GM23338 (cell line): ENCODE measurements at regions not wholly inside any gene's neighbourhood (a gene's known extent, or its start where the extent isn't known, plus 50 kb on each side); places are given as distances from the start of the nearest gene placed in this dataset.

Experiments used
- ATAC-seq: fragments of 200-7000 bp; cut with Tn5 transposase; 3 replicates; pipeline ENCODE4 v1.9.1; 2020
- DNase-seq: peaks from one replicate; pipeline ENCODE4 v3.0.0-alpha.2; 2015; ENCODE audit warnings: low spot score
- H2AFZ ChIP-seq: fragments of 200-600 bp; sonication (generic); 2 replicates; pipeline ENCODE4 v1.8.0; 2016; ENCODE audit warnings: antibody characterized with exemption, mild to moderate bottlenecking, moderate library complexity
- H3F3A ChIP-seq: fragments of 200-600 bp; sonication (generic); replicated peaks from 2 replicates; pipeline ENCODE4 v1.8.0; 2017; ENCODE audit warnings: antibody characterized with exemption, mixed run types, low read depth
- H3K27ac ChIP-seq: fragments of 200-600 bp; sonication (generic); 2 replicates; pipeline ENCODE4 v1.6.1; 2016; ENCODE audit warnings: low read depth
- H3K27me3 ChIP-seq: fragments of 200-600 bp; sonication (generic); 2 replicates; pipeline ENCODE4 v1.8.0; 2016; ENCODE audit warnings: mild to moderate bottlenecking, mixed run types, moderate library complexity; ENCODE audit not compliant: insufficient read depth
- H3K36me3 ChIP-seq: fragments of 200-600 bp; sonication (generic); 2 replicates; pipeline ENCODE4 v1.8.0; 2016; ENCODE audit warnings: mild to moderate bottlenecking; ENCODE audit not compliant: insufficient read depth
- H3K4me1 ChIP-seq: fragments of 200-600 bp; sonication (generic); 2 replicates; pipeline ENCODE4 v1.8.0; 2016; ENCODE audit warnings: mild to moderate bottlenecking, moderate library complexity; ENCODE audit not compliant: insufficient read depth
- H3K4me2 ChIP-seq: fragments of 200-600 bp; sonication (generic); 2 replicates; pipeline ENCODE4 v1.7.1; 2017; ENCODE audit warnings: mixed run types
- H3K4me3 ChIP-seq: fragments of 200-600 bp; sonication (generic); 2 replicates; pipeline ENCODE4 v1.6.1; 2016; ENCODE audit warnings: mixed run types
- H3K79me2 ChIP-seq: fragments of 200-600 bp; sonication (generic); replicated peaks from 2 replicates; pipeline ENCODE4 v1.8.0; 2017; ENCODE audit warnings: mild to moderate bottlenecking; ENCODE audit not compliant: insufficient read depth
- H3K9me2 ChIP-seq: fragments of 200-600 bp; sonication (generic); 2 replicates; pipeline ENCODE4 v1.8.0; 2017; ENCODE audit not compliant: insufficient read depth
- H4K20me1 ChIP-seq: fragments of 200-600 bp; sonication (generic); replicated peaks from 2 replicates; pipeline ENCODE4 v1.8.0; 2017; ENCODE audit warnings: mild to moderate bottlenecking; ENCODE audit not compliant: insufficient read depth
- H3K27ac Mint-ChIP-seq: 2 replicates; pipeline ENCODE4 v1.8.0; 2020; ENCODE audit warnings: inconsistent platforms, mild to moderate bottlenecking, moderate library complexity, mixed read lengths
- H3K27me3 Mint-ChIP-seq: 3 replicates; pipeline ENCODE4 v1.8.0; 2022; ENCODE audit warnings: low read depth, mild to moderate bottlenecking, moderate library complexity, mixed read lengths, inconsistent platforms; ENCODE audit not compliant: insufficient read depth, poor library complexity
- H3K36me3 Mint-ChIP-seq: 3 replicates; pipeline ENCODE4 v1.8.0; 2021; ENCODE audit warnings: low read depth, mild to moderate bottlenecking, inconsistent platforms, moderate library complexity, mixed read lengths
- H3K4me1 Mint-ChIP-seq: 3 replicates; pipeline ENCODE4 v1.8.0; 2020; ENCODE audit warnings: mild to moderate bottlenecking, inconsistent platforms, mixed read lengths
- H3K4me3 Mint-ChIP-seq: 3 replicates; pipeline ENCODE4 v1.8.0; 2021; ENCODE audit warnings: moderate library complexity, mild to moderate bottlenecking, inconsistent platforms, mixed read lengths
- H3K9me3 Mint-ChIP-seq: 3 replicates; pipeline ENCODE4 v1.8.0; 2020; ENCODE audit warnings: moderate library complexity, mild to moderate bottlenecking, inconsistent platforms, mixed read lengths
- EZH2 ChIP-seq: fragments of 200-600 bp; sonication (generic); IDR thresholded peaks from one replicate; pipeline ENCODE4 v1.8.0; 2017; ENCODE audit warnings: antibody characterized with exemption, mild to moderate bottlenecking, low read depth; ENCODE audit not compliant: unreplicated experiment
- EZH2phosphoT487 ChIP-seq: fragments of 200-600 bp; sonication (generic); IDR thresholded peaks from one replicate; pipeline ENCODE4 v1.8.1; 2018; ENCODE audit warnings: antibody characterized with exemption; ENCODE audit not compliant: unreplicated experiment
- NANOG ChIP-seq: IDR thresholded peaks from 2 replicates; pipeline ENCODE4 v1.6.1; 2016; ENCODE audit warnings: antibody characterized with exemption, borderline replicate concordance
- TF ChIP-seq, protein P1 (sequence below): fragments of 250-450 bp; sonication (Bioruptor Pico); IDR thresholded peaks from 2 replicates; pipeline ENCODE4 v1.5.0; 2020; ENCODE audit warnings: mild to moderate bottlenecking, moderate library complexity
- TF ChIP-seq, protein P2 (sequence below): IDR thresholded peaks from one replicate; pipeline ENCODE4 v1.6.1; 2018; ENCODE audit warnings: antibody characterized with exemption; ENCODE audit not compliant: unreplicated experiment

GRCh38 chr4:125573786-125574185 lies 259.0 kb downstream of the FAT4 start (continued):
- TF ChIP-seq, protein P1, sequence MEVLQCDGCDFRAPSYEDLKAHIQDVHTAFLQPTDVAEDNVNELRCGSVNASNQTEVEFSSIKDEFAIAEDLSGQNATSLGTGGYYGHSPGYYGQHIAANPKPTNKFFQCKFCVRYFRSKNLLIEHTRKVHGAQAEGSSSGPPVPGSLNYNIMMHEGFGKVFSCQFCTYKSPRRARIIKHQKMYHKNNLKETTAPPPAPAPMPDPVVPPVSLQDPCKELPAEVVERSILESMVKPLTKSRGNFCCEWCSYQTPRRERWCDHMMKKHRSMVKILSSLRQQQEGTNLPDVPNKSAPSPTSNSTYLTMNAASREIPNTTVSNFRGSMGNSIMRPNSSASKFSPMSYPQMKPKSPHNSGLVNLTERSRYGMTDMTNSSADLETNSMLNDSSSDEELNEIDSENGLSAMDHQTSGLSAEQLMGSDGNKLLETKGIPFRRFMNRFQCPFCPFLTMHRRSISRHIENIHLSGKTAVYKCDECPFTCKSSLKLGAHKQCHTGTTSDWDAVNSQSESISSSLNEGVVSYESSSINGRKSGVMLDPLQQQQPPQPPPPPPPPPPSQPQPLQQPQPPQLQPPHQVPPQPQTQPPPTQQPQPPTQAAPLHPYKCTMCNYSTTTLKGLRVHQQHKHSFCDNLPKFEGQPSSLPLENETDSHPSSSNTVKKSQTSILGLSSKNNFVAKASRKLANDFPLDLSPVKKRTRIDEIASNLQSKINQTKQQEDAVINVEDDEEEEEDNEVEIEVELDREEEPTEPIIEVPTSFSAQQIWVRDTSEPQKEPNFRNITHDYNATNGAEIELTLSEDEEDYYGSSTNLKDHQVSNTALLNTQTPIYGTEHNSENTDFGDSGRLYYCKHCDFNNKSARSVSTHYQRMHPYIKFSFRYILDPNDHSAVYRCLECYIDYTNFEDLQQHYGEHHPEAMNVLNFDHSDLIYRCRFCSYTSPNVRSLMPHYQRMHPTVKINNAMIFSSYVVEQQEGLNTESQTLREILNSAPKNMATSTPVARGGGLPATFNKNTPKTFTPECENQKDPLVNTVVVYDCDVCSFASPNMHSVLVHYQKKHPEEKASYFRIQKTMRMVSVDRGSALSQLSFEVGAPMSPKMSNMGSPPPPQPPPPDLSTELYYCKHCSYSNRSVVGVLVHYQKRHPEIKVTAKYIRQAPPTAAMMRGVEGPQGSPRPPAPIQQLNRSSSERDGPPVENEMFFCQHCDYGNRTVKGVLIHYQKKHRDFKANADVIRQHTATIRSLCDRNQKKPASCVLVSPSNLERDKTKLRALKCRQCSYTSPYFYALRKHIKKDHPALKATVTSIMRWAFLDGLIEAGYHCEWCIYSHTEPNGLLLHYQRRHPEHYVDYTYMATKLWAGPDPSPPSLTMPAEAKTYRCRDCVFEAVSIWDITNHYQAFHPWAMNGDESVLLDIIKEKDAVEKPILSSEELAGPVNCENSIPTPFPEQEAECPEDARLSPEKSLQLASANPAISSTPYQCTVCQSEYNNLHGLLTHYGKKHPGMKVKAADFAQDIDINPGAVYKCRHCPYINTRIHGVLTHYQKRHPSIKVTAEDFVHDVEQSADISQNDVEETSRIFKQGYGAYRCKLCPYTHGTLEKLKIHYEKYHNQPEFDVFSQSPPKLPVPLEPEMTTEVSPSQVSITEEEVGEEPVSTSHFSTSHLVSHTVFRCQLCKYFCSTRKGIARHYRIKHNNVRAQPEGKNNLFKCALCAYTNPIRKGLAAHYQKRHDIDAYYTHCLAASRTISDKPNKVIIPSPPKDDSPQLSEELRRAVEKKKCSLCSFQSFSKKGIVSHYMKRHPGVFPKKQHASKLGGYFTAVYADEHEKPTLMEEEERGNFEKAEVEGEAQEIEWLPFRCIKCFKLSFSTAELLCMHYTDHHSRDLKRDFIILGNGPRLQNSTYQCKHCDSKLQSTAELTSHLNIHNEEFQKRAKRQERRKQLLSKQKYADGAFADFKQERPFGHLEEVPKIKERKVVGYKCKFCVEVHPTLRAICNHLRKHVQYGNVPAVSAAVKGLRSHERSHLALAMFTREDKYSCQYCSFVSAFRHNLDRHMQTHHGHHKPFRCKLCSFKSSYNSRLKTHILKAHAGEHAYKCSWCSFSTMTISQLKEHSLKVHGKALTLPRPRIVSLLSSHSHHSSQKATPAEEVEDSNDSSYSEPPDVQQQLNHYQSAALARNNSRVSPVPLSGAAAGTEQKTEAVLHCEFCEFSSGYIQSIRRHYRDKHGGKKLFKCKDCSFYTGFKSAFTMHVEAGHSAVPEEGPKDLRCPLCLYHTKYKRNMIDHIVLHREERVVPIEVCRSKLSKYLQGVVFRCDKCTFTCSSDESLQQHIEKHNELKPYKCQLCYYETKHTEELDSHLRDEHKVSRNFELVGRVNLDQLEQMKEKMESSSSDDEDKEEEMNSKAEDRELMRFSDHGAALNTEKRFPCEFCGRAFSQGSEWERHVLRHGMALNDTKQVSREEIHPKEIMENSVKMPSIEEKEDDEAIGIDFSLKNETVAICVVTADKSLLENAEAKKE (CRISPR knock-in tag) = no peak

DNA sequence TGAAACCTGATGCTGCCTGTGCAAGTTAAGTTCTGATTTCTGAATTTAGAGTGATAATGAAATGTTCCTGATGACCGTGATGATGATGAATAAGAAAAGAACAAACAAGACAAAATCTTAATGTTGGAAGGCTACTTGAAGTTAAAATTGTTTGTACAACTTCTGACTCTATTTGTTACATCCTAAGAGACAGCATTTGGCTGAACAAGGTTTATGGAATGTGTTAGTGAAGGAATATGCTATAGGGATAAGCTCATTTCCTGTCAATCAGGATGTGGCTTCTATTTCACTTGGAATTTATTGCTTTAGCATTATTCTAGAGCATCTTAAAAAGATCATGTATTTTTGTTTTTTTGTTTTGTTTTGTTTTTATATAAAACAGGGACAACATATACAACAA lies 267.5 kb downstream of the FAT4 start:
- no peak overlapping the region for H3K4me3 ChIP-seq
- H3K9me2 ChIP-seq = no peaks in the 10 kb centered on the region
- H3K4me3 Mint-ChIP-seq = no peak overlapping the region
- H3K4me2 ChIP-seq = no peak overlapping the region
- H3K27ac ChIP-seq = no peak overlapping the region
- H3K27me3 ChIP-seq = no peaks in the 10 kb centered on the region
- no peaks in the 10 kb centered on the region for H3K4me1 Mint-ChIP-seq
- DNase-seq (no peak), ATAC-seq (no peak)
- H3K4me1 ChIP-seq = no peaks in the 10 kb centered on the region
- no peak for TF ChIP-seq EZH2
- no peak for TF ChIP-seq EZH2phosphoT487
- TF ChIP-seq, protein P2, sequence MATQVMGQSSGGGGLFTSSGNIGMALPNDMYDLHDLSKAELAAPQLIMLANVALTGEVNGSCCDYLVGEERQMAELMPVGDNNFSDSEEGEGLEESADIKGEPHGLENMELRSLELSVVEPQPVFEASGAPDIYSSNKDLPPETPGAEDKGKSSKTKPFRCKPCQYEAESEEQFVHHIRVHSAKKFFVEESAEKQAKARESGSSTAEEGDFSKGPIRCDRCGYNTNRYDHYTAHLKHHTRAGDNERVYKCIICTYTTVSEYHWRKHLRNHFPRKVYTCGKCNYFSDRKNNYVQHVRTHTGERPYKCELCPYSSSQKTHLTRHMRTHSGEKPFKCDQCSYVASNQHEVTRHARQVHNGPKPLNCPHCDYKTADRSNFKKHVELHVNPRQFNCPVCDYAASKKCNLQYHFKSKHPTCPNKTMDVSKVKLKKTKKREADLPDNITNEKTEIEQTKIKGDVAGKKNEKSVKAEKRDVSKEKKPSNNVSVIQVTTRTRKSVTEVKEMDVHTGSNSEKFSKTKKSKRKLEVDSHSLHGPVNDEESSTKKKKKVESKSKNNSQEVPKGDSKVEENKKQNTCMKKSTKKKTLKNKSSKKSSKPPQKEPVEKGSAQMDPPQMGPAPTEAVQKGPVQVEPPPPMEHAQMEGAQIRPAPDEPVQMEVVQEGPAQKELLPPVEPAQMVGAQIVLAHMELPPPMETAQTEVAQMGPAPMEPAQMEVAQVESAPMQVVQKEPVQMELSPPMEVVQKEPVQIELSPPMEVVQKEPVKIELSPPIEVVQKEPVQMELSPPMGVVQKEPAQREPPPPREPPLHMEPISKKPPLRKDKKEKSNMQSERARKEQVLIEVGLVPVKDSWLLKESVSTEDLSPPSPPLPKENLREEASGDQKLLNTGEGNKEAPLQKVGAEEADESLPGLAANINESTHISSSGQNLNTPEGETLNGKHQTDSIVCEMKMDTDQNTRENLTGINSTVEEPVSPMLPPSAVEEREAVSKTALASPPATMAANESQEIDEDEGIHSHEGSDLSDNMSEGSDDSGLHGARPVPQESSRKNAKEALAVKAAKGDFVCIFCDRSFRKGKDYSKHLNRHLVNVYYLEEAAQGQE = no peak
- TF ChIP-seq NANOG = no peak
- no peaks in the 10 kb centered on the region for H3K36me3 ChIP-seq
- H3K9me3 Mint-ChIP-seq = no peaks in the 10 kb centered on the region
- H3F3A ChIP-seq = no peaks in the 10 kb centered on the region
- no peaks in the 10 kb centered on the region for H3K79me2 ChIP-seq
- H3K27ac Mint-ChIP-seq = no peak overlapping the region
- no peaks in the 10 kb centered on the region for H4K20me1 ChIP-seq
- H3K36me3 Mint-ChIP-seq = no peaks in the 10 kb centered on the region
- H2AFZ ChIP-seq = no peak overlapping the region
- no peaks in the 10 kb centered on the region for H3K27me3 Mint-ChIP-seq
